HUES6 (cell line): ENCODE measurements at regions not wholly inside any gene's neighbourhood (a gene's known extent, or its start where the extent isn't known, plus 50 kb on each side); places are given as distances from the start of the nearest gene placed in this dataset.
"Not testable (repeated sequence)": the region's sequence is repeated elsewhere in the genome, so short reads cannot be mapped to it uniquely, and the experiment has no call there.

ENCODE experiments used
- H3K27ac ChIP-seq: 2 replicates; pipeline ENCODE4 v1.7.0; 2013; ENCODE audit warnings: low read depth, mild to moderate bottlenecking, low read length, inconsistent platforms
- H3K27me3 ChIP-seq: 2 replicates; pipeline ENCODE4 v1.6.1; 2013; ENCODE audit warnings: low read length; ENCODE audit not compliant: control insufficient read depth, insufficient read depth
- H3K36me3 ChIP-seq: 2 replicates; pipeline ENCODE4 v1.6.1; 2013; ENCODE audit warnings: low read length; ENCODE audit not compliant: control insufficient read depth, insufficient read depth
- H3K4me1 ChIP-seq: 2 replicates; pipeline ENCODE4 v1.6.1; 2013; ENCODE audit warnings: low read length; ENCODE audit not compliant: control insufficient read depth, insufficient read depth
- H3K4me3 ChIP-seq: 2 replicates; pipeline ENCODE4 v1.5.1; 2013; ENCODE audit warnings: low read depth, low read length
- H3K9ac ChIP-seq: one replicate; pipeline ENCODE4 v1.6.1; 2013; ENCODE audit warnings: mild to moderate bottlenecking, low read length
- H3K9me3 ChIP-seq: 2 replicates; pipeline ENCODE4 v1.6.1; 2013; ENCODE audit warnings: low read depth, low read length; ENCODE audit not compliant: control insufficient read depth, insufficient read depth

DNA sequence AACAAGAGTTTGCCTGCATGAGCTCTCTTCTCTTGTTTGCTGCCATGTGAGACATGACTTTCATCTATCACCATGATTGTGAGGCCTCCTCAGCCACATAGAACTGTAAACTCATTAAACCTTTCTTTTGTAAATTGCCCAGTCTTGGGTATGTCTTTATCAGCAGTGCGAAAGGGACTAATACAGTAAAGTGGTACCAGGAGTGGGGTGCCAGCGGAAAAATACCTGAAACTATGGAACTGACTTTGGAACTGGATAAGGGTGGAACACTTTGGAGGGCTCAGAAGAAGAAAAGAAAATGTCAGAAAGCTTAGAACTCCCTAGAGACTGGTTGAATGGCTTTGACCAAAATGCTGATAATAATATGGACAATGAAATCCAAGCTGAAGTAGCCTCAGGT is 260.9 kb downstream of the DSC3 start:
- no peak overlapping the region for H3K9ac ChIP-seq
- H3K36me3 ChIP-seq, result no peaks in the 10 kb centered on the region; the same call in 1 of the 2 replicates
- no peak overlapping the region for H3K27ac ChIP-seq
- no peak overlapping the region for H3K4me3 ChIP-seq
- no peaks in the 10 kb centered on the region for H3K27me3 ChIP-seq
- peaks cover 47% of the 10 kb centered on the region for H3K9me3 ChIP-seq
- H3K4me1 ChIP-seq, result no peaks in the 10 kb centered on the region

- Histone ChIP-seq H3K27me3 (no peaks in the 10 kb centered on the region), H3K9ac (no peak overlapping the region), H3K4me3 (no peak overlapping the region)
Measured at GRCh38 chr18:30775629-30776028, 266.9 kb downstream of the DSC3 start.

GRCh38 chr18:30772170-30772569 is 270.4 kb downstream of the DSC3 start:
- not testable (repeated sequence) for H3K4me3 ChIP-seq, H3K27me3 ChIP-seq, H3K9ac ChIP-seq, H3K27ac ChIP-seq, H3K36me3 ChIP-seq
- H3K4me1 ChIP-seq, result peaks cover 11% of the 10 kb centered on the region; the same call in 1 of the 2 replicates
- peaks cover 48% of the 10 kb centered on the region for H3K9me3 ChIP-seq

More at GRCh38 chr18:30775629-30776028, 266.9 kb downstream of the DSC3 start:
- H3K4me1 ChIP-seq, result peaks cover 11% of the 10 kb centered on the region; the same call in 1 of the 2 replicates
- no peaks in the 10 kb centered on the region; the same call in 1 of the 2 replicates for H3K36me3 ChIP-seq
- H3K27ac ChIP-seq, result no peak overlapping the region
- H3K9me3 ChIP-seq, result peaks cover 30% of the 10 kb centered on the region

- H3K9me3 ChIP-seq, result peaks cover 35% of the 10 kb centered on the region; the same call in 1 of the 2 replicates
Measured at GRCh38 chr18:30766053-30766452, 276.5 kb downstream of the DSC3 start.

DNA sequence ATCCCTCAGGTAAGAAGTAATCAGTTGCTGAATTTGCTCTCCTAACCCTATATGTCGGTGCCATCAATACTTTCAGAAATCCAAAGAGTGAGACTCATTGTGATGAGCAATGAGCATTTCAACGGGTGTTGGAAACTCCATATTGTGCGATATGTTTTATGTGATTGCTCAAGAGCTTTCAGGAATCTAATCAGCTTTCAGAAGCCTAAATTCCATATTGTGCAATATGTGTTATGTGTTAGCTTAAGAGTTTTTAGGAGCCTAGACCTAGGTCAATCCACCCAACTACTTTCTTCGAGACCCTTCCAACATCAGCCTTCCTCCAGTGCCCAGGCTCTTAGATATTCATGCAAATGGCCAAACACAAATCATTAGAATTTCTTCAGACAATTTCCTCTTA is 277.3 kb downstream of the DSC3 start:
- Histone ChIP-seq H3K4me1 (peaks cover 27% of the 10 kb centered on the region), H3K27me3 (no peaks in the 10 kb centered on the region; the same call in 1 of the 2 replicates), H3K9me3 (peaks cover 29% of the 10 kb centered on the region; the same call in 1 of the 2 replicates), H3K27ac (peak overlapping the region; percentile 31; the same call in 1 of the 2 replicates), H3K4me3 (no peak overlapping the region), H3K9ac (no peak overlapping the region), H3K36me3 (peaks cover 13% of the 10 kb centered on the region; the same call in 1 of the 2 replicates)

More at GRCh38 chr18:30766053-30766452, 276.5 kb downstream of the DSC3 start:
- no peak overlapping the region for H3K27ac ChIP-seq
- no peaks in the 10 kb centered on the region; the same call in 1 of the 2 replicates for H3K27me3 ChIP-seq
- no peak overlapping the region for H3K9ac ChIP-seq
- peaks cover 27% of the 10 kb centered on the region for H3K4me1 ChIP-seq
- H3K36me3 ChIP-seq, result peaks cover 13% of the 10 kb centered on the region; the same call in 1 of the 2 replicates
- H3K4me3 ChIP-seq, result no peak overlapping the region

DNA sequence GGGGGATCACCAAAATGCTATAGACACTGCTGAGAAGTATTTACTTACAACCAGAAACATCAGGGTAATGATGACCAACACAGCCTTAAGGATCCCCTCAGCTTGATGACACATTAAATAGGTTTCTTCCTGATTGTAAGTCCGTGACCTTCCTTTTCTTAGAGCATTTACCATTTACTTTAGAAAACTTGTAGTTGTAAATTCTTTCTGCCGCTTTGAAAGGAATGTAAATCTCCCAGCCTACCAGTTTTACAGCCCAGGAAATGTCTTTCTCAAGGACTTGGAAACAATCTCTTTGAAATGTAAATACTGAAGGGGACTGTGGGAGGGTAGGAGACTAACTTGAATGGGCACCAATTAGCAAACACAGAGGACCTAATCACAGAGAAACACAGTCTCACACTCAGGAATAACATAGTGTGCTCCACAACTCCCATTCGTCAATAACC is 278.6 kb downstream of the DSC3 start:
- H3K27ac ChIP-seq, result peak overlapping the region; percentile 93

GRCh38 chr18:30754846-30755245 is 287.7 kb downstream of the DSC3 start:
- Histone ChIP-seq H3K27me3 (no peaks in the 10 kb centered on the region), H3K4me1 (no peaks in the 10 kb centered on the region), H3K9me3 (no peaks in the 10 kb centered on the region), H3K27ac (no peak overlapping the region), H3K9ac (no peak overlapping the region), H3K36me3 (no peaks in the 10 kb centered on the region), H3K4me3 (no peak overlapping the region)

More for the DNA sequence above, 278.6 kb downstream of the DSC3 start:
- Histone ChIP-seq H3K9me3 (peaks cover 19% of the 10 kb centered on the region; the same call in 1 of the 2 replicates), H3K27me3 (no peaks in the 10 kb centered on the region; the same call in 1 of the 2 replicates), H3K36me3 (peaks cover 11% of the 10 kb centered on the region; the same call in 1 of the 2 replicates), H3K4me1 (peaks cover 27% of the 10 kb centered on the region), H3K9ac (peak overlapping the region; percentile 75), H3K4me3 (0 out of 2 replicates have a peak overlapping the region, but pooled peaks have one; percentile 3)

GRCh38 chr18:30748541-30748940 is 294.0 kb downstream of the DSC3 start:
- Histone ChIP-seq H3K36me3 (no peaks in the 10 kb centered on the region), H3K4me3 (no peak overlapping the region), H3K27ac (no peak overlapping the region), H3K9ac (no peak overlapping the region), H3K27me3 (no peaks in the 10 kb centered on the region), H3K9me3 (no peaks in the 10 kb centered on the region; the same call in 1 of the 2 replicates), H3K4me1 (no peaks in the 10 kb centered on the region)

- Histone ChIP-seq H3K4me3 (no peak overlapping the region), H3K27me3 (no peaks in the 10 kb centered on the region), H3K4me1 (no peaks in the 10 kb centered on the region), H3K36me3 (no peaks in the 10 kb centered on the region), H3K9me3 (peaks cover 2% of the 10 kb centered on the region; the same call in 1 of the 2 replicates), H3K27ac (no peak overlapping the region), H3K9ac (no peak overlapping the region)
Measured at GRCh38 chr18:30746224-30746623, 296.3 kb downstream of the DSC3 start.

DNA sequence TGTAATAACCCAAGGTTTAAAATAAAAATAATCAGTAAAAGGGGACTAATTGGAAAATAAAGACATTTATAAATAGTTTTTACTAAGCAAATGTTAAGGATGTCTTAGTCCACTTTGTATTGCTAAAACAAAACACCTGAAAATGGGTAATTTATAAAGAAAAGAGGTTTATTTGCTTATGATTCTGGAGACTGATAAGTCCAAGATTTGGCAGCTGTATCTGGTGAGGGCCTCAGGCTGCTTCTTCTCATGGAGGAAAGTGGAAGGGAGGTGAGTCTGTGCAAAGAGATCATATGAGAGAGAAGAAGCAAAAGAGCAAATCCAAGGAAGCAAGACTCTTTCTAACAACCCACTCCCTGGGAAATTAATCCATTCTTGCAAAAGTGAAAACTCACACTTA is 299.5 kb downstream of the DSC3 start:
- no peak overlapping the region for H3K4me3 ChIP-seq
- no peak overlapping the region for H3K9ac ChIP-seq
- H3K9me3 ChIP-seq, result peaks cover 2% of the 10 kb centered on the region; the same call in 1 of the 2 replicates
- H3K27ac ChIP-seq, result no peak overlapping the region
- H3K27me3 ChIP-seq, result no peaks in the 10 kb centered on the region
- H3K36me3 ChIP-seq, result no peaks in the 10 kb centered on the region
- no peaks in the 10 kb centered on the region for H3K4me1 ChIP-seq

- Histone ChIP-seq H3K4me1 (no peaks in the 10 kb centered on the region), H3K27ac (no peak overlapping the region), H3K9ac (no peak overlapping the region), H3K4me3 (no peak overlapping the region), H3K9me3 (peaks cover 8% of the 10 kb centered on the region; the same call in 1 of the 2 replicates), H3K27me3 (no peaks in the 10 kb centered on the region), H3K36me3 (no peaks in the 10 kb centered on the region; the same call in 1 of the 2 replicates)
Measured at GRCh38 chr18:30730915-30731314, 311.6 kb downstream of the DSC3 start.
